A549 (cell line): ENCODE measurements at regions not wholly inside any gene's neighbourhood (a gene's known extent, or its start where the extent isn't known, plus 50 kb on each side); places are given as distances from the start of the nearest gene placed in this dataset.

Source experiments
- ATAC-seq, 2 experiments: fragments of 200-7000 bp in 1 of 2; fragments of >200 bp in 1 of 2; cut with Nextera tagmentation in 1 of 2; cut with Tn5 transposase in 1 of 2; 3 replicates each; pipeline versions ENCODE4 v1.8.0 to v1.9.1; 2018 to 2020; ENCODE audit warnings: mild to moderate bottlenecking in 1 of 2, moderate library complexity in 1 of 2
- CTCF ChIA-PET: fragments of 300-600 bp; sonication (Branson Sonifier 250); formaldehyde crosslinking; extraction: SDS; loops from one replicate; lab custom pipeline; 2021; ENCODE audit warnings: antibody characterized with exemption, inconsistent platforms; lab: Yijun Ruan, JAX
- POLR2A ChIA-PET: fragments of 350-600 bp; formaldehyde crosslinking; extraction: SDS; loops from one replicate; lab custom pipeline; 2021; ENCODE audit warnings: antibody characterized with exemption, inconsistent platforms; lab: Yijun Ruan, JAX
- DNase-seq, 2 experiments: peaks; one replicate each; pipeline versions ENCODE4 v3.0.0 to v3.0.0-alpha.2; 2011 to 2016; ENCODE audit warnings: low read depth in 1 of 2, low spot score in 1 of 2
- FAIRE-seq: peaks from 2 replicates; lab custom pipeline; 2011; peaks lifted over from hg19 to GRCh38; lab: Jason Lieb, UNC
- H3K27ac ChIP-seq, 2 experiments: fragments of >200 bp; sonication (Bioruptor Twin); formaldehyde crosslinking; 3 replicates each; pipeline ENCODE4 v1.5.1; 2016 to 2017
- H3K4me1 ChIP-seq: fragments of >200 bp; sonication (Bioruptor Twin); formaldehyde crosslinking; 3 replicates; pipeline ENCODE4 v1.6.1; 2016
- H3K4me2 ChIP-seq: fragments of >200 bp; sonication (Bioruptor Twin); formaldehyde crosslinking; 3 replicates; pipeline ENCODE4 v1.6.1; 2016
- H3K4me3 ChIP-seq: fragments of >200 bp; sonication (Bioruptor Twin); formaldehyde crosslinking; 3 replicates; pipeline ENCODE4 v1.5.1; 2016
- H3K9me3 ChIP-seq: fragments of >200 bp; sonication (Bioruptor Twin); formaldehyde crosslinking; 3 replicates; pipeline ENCODE4 v1.6.1; 2016
- BCL3 ChIP-seq: fragments of >200 bp; sonication (Bioruptor Twin); formaldehyde crosslinking; IDR thresholded peaks from 3 replicates; pipeline ENCODE4 v1.6.1; 2016
- CBX8 ChIP-seq: fragments of 200-600 bp; sonication (generic); IDR thresholded peaks from 2 replicates; pipeline ENCODE4 v1.6.1; 2016
- CEBPB ChIP-seq, 2 experiments: fragments of >200 bp in 1 of 2; sonication (Bioruptor Twin) in 1 of 2; formaldehyde crosslinking in 1 of 2; IDR thresholded peaks; 2 replicates each; pipeline ENCODE4 v1.6.1; 2012 to 2016
- CTCF ChIP-seq: fragments of >200 bp; sonication (Bioruptor Twin); formaldehyde crosslinking; IDR thresholded peaks from 3 replicates; pipeline ENCODE4 v1.5.1; 2016
- E2F6 ChIP-seq: IDR thresholded peaks from 2 replicates; pipeline ENCODE4 v1.6.1; 2012; ENCODE audit warnings: low read depth, borderline replicate concordance
- ELK1 ChIP-seq: fragments of 150-350 bp; IDR thresholded peaks from 2 replicates; pipeline ENCODE4 v1.6.1; 2014; ENCODE audit warnings: low read depth, mild to moderate bottlenecking, low read length
- EP300 ChIP-seq, 2 experiments: fragments of >200 bp; sonication (Bioruptor Twin); formaldehyde crosslinking; IDR thresholded peaks; 2 replicates in 1 of 2; 3 replicates in 1 of 2; pipeline ENCODE4 v1.6.1; 2016 to 2017
- FOSL2 ChIP-seq, 2 experiments: fragments of 450-650 bp in 1 of 2; fragments of >200 bp in 1 of 2; sonication (Bioruptor Twin) in 1 of 2; formaldehyde crosslinking; IDR thresholded peaks; 2 replicates each; pipeline versions ENCODE4 v1.5.0 to v1.6.1; 2016 to 2020; ENCODE audit warnings: mild to moderate bottlenecking in 1 of 2, moderate library complexity in 1 of 2
- FOXS1 ChIP-seq: fragments of 250-450 bp; sonication (Bioruptor Pico); IDR thresholded peaks from 2 replicates; pipeline ENCODE4 v1.5.0; 2020; ENCODE audit warnings: mild to moderate bottlenecking, moderate library complexity
- HMGXB4 ChIP-seq: fragments of 250-450 bp; sonication (Bioruptor Pico); IDR thresholded peaks from 2 replicates; pipeline ENCODE4 v1.5.0; 2021; ENCODE audit warnings: mild to moderate bottlenecking, moderate library complexity, borderline replicate concordance
- HOXA7 ChIP-seq: fragments of 250-450 bp; sonication (Bioruptor Pico); IDR thresholded peaks from 2 replicates; pipeline ENCODE4 v1.5.0; 2020; ENCODE audit warnings: mild to moderate bottlenecking, moderate library complexity
- HOXB5 ChIP-seq: fragments of 250-450 bp; sonication (Bioruptor Pico); IDR thresholded peaks from 2 replicates; pipeline ENCODE4 v1.5.0; 2020; ENCODE audit warnings: mild to moderate bottlenecking, moderate library complexity
- JUN ChIP-seq, 2 experiments: fragments of >200 bp; sonication (Bioruptor Twin); formaldehyde crosslinking; IDR thresholded peaks; 2 replicates in 1 of 2; 3 replicates in 1 of 2; pipeline ENCODE4 v1.6.1; 2016 to 2017
- JUNB ChIP-seq: fragments of >200 bp; sonication (Bioruptor Twin); formaldehyde crosslinking; IDR thresholded peaks from 2 replicates; pipeline ENCODE4 v1.6.1; 2016
- KDM1A ChIP-seq: fragments of 200-600 bp; sonication (generic); IDR thresholded peaks from 2 replicates; pipeline ENCODE4 v1.6.1; 2016; ENCODE audit warnings: low read depth, mild to moderate bottlenecking
- MAX ChIP-seq: IDR thresholded peaks from 2 replicates; pipeline ENCODE4 v1.6.1; 2012
- MYC ChIP-seq: IDR thresholded peaks from 2 replicates; pipeline ENCODE4 v1.6.1; 2012; ENCODE audit warnings: mild to moderate bottlenecking, inconsistent platforms, low read length, improper control_type of control experiment, borderline replicate concordance
- NPAS2 ChIP-seq: fragments of 250-450 bp; sonication (Bioruptor Pico); IDR thresholded peaks from 2 replicates; pipeline ENCODE4 v1.8.0; 2022; ENCODE audit warnings: mild to moderate bottlenecking, moderate library complexity, borderline replicate concordance
- NR3C1 ChIP-seq: fragments of >200 bp; sonication (Bioruptor Twin); formaldehyde crosslinking; IDR thresholded peaks from 3 replicates; pipeline ENCODE4 v1.6.1; 2017
- PHF8 ChIP-seq: fragments of 200-600 bp; sonication (generic); IDR thresholded peaks from 2 replicates; pipeline ENCODE4 v1.6.1; 2016; ENCODE audit warnings: low read depth, mild to moderate bottlenecking, antibody characterized with exemption, moderate library complexity, borderline replicate concordance
- RARB ChIP-seq: fragments of 250-450 bp; sonication (Bioruptor Pico); IDR thresholded peaks from 2 replicates; pipeline ENCODE4 v1.8.0; 2021; ENCODE audit warnings: mild to moderate bottlenecking, moderate library complexity
- ZC3H11A ChIP-seq: fragments of 450-650 bp; IDR thresholded peaks from 2 replicates; pipeline ENCODE4 v1.6.1; 2014; ENCODE audit warnings: antibody characterized with exemption, mild to moderate bottlenecking
- ZFP36 ChIP-seq: fragments of 450-650 bp; IDR thresholded peaks from 2 replicates; pipeline ENCODE4 v1.6.1; 2014; ENCODE audit warnings: borderline replicate concordance; ENCODE audit not compliant: partially characterized antibody
- WGBS: methylation state at CpG from one replicate; pipeline ENCODE4 v1.1.6; 2017; ENCODE audit errors: missing lambda C conversion rate; 5-methylcytosine and 5-hydroxymethylcytosine counted together

GRCh38 chr2:147441182-147441581 lies 403.6 kb upstream of the ACVR2A start:
- ChIA-PET POLR2A (no interaction called here), CTCF (no interaction called here)
- Histone ChIP-seq H3K9me3 (no peaks in the 10 kb centered on the region), H3K4me3 (no peak overlapping the region), H3K4me2 (no peak overlapping the region), H3K27ac (no peak overlapping the region), H3K4me1 (no peaks in the 10 kb centered on the region)
- 28% methylated on average over 3 of the region's 3 CpGs for WGBS
- DNase-seq: no peak
- ATAC-seq: no peak
- TF ChIP-seq ELK1: no peak
- TF ChIP-seq CTCF: no peak
- no peak for TF ChIP-seq HOXA7 (CRISPR knock-in tag)
- FAIRE-seq: no peak

GRCh38 chr2:147440734-147441133 lies 404.1 kb upstream of the ACVR2A start:
- TF ChIP-seq FOSL2 (IDR thresholded peaks at IDR 0.05) (no peak), FOSL2 (CRISPR knock-in tag; IDR thresholded peaks at IDR 0.05) (no peak), NR3C1 (no peak), HOXA7 (CRISPR knock-in tag) (no peak), E2F6 (no peak), KDM1A (no peak)
- no peaks in the 10 kb centered on the region for H3K9me3 ChIP-seq
- H3K4me1 ChIP-seq: no peaks in the 10 kb centered on the region
- ChIA-PET POLR2A (no interaction called here), CTCF (no interaction called here)
- DNase-seq (no peak), ATAC-seq (no peak), FAIRE-seq (no peak)
- no peak overlapping the region for H3K4me2 ChIP-seq
- H3K27ac ChIP-seq: no peak overlapping the region
- no peak overlapping the region for H3K4me3 ChIP-seq
- 0% methylated on average over 1 of the region's 1 CpG for WGBS

- no peak for ATAC-seq
- H3K9me3 ChIP-seq: no peaks in the 10 kb centered on the region
- ChIA-PET POLR2A (no interaction called here), CTCF (no interaction called here)
- H3K27ac ChIP-seq: no peak overlapping the region
- H3K4me2 ChIP-seq: no peak overlapping the region
- DNase-seq: no peak
- TF ChIP-seq MAX (no peak), FOXS1 (no peak), RARB (CRISPR knock-in tag) (no peak), E2F6 (no peak), MYC (no peak), ZC3H11A (no peak), HMGXB4 (CRISPR knock-in tag) (no peak), NPAS2 (CRISPR knock-in tag) (no peak), HOXB5 (CRISPR knock-in tag) (no peak), EP300 (IDR thresholded peaks at IDR 0.05) (no peak), JUN (IDR thresholded peaks at IDR 0.05) (no peak), JUNB (no peak), CBX8 (no peak), NR3C1 (no peak), BCL3 (no peak), PHF8 (no peak), CEBPB (IDR thresholded peaks at IDR 0.05) (no peak), ZFP36 (no peak)
- no peak for FAIRE-seq
- no peak overlapping the region for H3K4me3 ChIP-seq
- H3K4me1 ChIP-seq: no peaks in the 10 kb centered on the region
Measured at GRCh38 chr2:147439986-147440385, 404.8 kb upstream of the ACVR2A start.
